SJSA1 (cell line): ENCODE measurements at regions not wholly inside any gene's neighbourhood (a gene's known extent, or its start where the extent isn't known, plus 50 kb on each side); places are given as distances from the start of the nearest gene placed in this dataset.
A peak's percentile ranks its signal among the peaks of the same experiment; 100 is the strongest.

ENCODE experiments used
- DNase-seq, 2 experiments: peaks; one replicate each; pipeline ENCODE4 v3.0.0-alpha.2; 2015 to 2020; ENCODE audit warnings: low spot score in 2 of 2, low read depth in 1 of 2
- H3K27ac ChIP-seq: fragments of 250-450 bp; sonication (Bioruptor Pico); 2 replicates; pipeline ENCODE4 v1.5.1; 2020; ENCODE audit warnings: mild to moderate bottlenecking, moderate library complexity
- H3K27me3 ChIP-seq: fragments of 250-450 bp; sonication (Bioruptor Pico); replicated peaks from 2 replicates; pipeline ENCODE4 v1.5.1; 2020; ENCODE audit warnings: mild to moderate bottlenecking, moderate library complexity
- H3K36me3 ChIP-seq: fragments of 250-450 bp; sonication (Bioruptor Pico); 2 replicates; pipeline ENCODE4 v1.5.1; 2020; ENCODE audit warnings: mild to moderate bottlenecking
- H3K4me1 ChIP-seq: fragments of 250-450 bp; sonication (Bioruptor Pico); replicated peaks from 2 replicates; pipeline ENCODE4 v1.6.1; 2021; ENCODE audit warnings: mild to moderate bottlenecking
- H3K4me3 ChIP-seq: fragments of 250-450 bp; sonication (Bioruptor Pico); 2 replicates; pipeline ENCODE4 v1.5.1; 2020; ENCODE audit warnings: mild to moderate bottlenecking
- H3K9me3 ChIP-seq: fragments of 250-450 bp; sonication (Bioruptor Pico); replicated peaks from 2 replicates; pipeline ENCODE4 v1.5.1; 2020; ENCODE audit warnings: mild to moderate bottlenecking

DNA sequence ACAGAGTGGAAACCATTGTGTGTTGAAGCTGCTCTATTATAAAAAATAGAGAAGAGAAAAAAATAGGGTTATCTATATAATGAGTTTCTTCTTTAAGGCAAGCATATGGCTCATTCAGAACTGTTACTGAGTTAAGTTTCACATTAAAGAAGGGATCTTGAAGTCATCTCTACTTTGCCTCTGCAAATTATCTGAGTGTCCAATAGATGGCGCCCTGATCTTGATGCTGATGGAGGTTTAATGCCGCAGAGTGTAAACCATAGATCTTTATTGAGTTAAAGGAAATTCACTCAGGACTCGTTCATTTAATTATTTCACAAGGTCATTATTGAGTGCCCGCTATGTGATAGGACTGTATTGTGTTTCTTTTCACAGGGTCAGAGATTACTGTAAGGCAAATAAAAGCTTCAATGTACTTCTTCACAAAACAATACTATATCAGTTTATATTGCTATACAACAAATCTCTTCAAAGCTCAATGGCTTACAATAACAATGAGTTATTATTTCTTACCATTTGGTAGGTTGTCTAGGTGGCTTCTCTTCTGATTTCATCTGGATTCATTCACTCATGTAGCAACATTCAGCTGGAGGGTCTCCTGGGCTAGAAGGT lies 171.4 kb downstream of the NSUN3 start:
- Histone ChIP-seq H3K27me3 (no peaks in the 10 kb centered on the region), H3K4me3 (no peak overlapping the region), H3K4me1 (no peaks in the 10 kb centered on the region), H3K9me3 (no peaks in the 10 kb centered on the region), H3K36me3 (no peaks in the 10 kb centered on the region), H3K27ac (no peak overlapping the region)
- peak in 1 of 2 experiments; percentile 31 for DNase-seq

DNA sequence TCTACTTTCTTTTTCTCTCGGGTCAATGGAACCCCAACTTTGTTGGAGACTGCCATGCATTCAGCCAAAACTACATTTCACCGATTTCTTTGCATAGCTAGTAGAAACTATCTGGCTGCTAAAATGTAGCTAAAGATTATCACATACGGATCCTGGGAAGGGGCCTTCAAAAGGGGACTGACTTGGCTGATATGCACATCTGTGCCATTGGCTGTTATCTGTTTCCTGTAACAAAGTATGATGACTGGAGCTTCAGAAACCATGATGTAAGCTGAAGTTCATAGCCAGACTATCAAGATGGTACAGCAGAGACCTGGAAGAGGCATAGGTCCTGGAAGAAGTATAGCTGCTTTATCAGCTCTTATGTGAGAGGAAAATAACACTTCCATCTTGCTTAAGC lies 179.1 kb downstream of the NSUN3 start:
- Histone ChIP-seq H3K27ac (no peak overlapping the region), H3K4me1 (no peaks in the 10 kb centered on the region), H3K9me3 (no peaks in the 10 kb centered on the region), H3K27me3 (no peaks in the 10 kb centered on the region), H3K36me3 (no peaks in the 10 kb centered on the region), H3K4me3 (no peak overlapping the region)
- no peak for DNase-seq

DNA sequence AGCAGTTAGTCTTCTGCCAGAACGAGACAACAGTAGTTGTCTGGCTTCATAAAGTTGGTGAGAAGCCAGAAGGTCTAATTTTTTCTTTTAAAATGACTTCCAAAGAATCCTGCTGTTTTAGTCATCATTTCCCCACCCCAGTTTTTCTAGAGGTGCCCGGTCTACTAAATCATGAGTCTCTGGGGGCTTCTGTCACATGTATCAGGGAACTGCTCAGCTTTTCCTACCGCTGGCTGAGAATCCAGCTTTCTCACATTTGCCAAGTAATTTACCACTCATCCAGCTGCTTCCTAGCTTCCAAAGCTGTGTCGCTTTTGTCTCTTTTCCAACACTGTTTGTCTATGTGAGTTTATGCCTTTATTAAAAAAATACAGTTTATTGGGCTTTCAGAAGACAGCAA lies 183.3 kb downstream of the NSUN3 start:
- H3K27me3 ChIP-seq, result no peaks in the 10 kb centered on the region; the same call in 1 of the 2 replicates
- no peak overlapping the region for H3K4me3 ChIP-seq
- no peak for DNase-seq

DNA sequence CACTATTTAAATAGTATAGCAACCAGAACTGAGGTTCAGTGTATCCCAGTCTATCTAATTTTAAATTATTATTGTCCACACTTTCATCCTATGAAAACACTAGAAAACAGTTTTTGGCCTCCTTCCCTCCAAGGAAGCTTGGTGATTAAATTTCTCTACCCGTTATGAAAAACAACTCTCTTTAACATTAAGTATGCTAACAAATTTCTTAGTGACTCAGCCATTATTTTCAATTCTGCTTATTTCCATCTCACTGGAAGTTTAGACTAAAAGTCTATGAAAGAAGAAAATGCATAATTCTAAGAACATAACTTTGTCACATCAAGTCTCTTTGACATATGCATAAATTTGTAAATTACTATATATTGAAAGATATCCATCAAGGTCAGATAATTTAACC lies 185.2 kb downstream of the NSUN3 start:
- Histone ChIP-seq H3K36me3 (no peaks in the 10 kb centered on the region), H3K27me3 (no peaks in the 10 kb centered on the region; the same call in 1 of the 2 replicates), H3K4me1 (no peaks in the 10 kb centered on the region), H3K27ac (no peak overlapping the region), H3K4me3 (no peak overlapping the region), H3K9me3 (no peaks in the 10 kb centered on the region)
- DNase-seq, result no peak

More for the DNA sequence above, 183.3 kb downstream of the NSUN3 start:
- no peaks in the 10 kb centered on the region for H3K4me1 ChIP-seq
- no peaks in the 10 kb centered on the region for H3K9me3 ChIP-seq
- no peak overlapping the region for H3K27ac ChIP-seq
- H3K36me3 ChIP-seq, result no peaks in the 10 kb centered on the region

DNA sequence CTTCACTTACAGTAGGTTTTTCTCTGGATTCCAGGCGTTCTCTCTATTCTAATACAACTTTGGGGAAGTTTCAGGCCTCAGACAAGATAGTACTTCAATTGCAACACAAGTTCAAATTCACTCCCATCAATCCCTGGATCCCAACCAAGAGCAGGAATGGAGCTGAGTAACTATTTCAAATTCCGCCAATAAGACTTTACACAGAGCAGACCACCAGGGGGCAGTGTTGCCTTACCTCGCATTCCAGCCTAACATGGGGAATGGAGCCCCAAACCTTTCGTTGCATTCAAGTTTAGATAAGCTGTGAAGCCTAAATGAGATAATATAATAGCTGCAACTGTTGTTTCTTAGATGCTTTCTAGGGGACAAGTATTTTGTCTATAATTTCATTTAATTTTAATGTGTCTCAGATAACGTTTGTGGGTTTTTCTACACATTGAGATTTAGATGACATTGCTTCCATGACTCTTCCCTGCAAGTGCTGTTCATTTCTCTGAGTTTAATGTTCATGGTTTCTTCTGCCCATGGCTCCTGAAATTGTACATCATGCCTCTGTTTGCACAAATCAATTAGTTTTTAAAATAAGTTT lies 186.7 kb downstream of the NSUN3 start:
- H3K36me3 ChIP-seq, result no peaks in the 10 kb centered on the region
- no peaks in the 10 kb centered on the region for H3K9me3 ChIP-seq
- no peak overlapping the region for H3K27ac ChIP-seq
- no peak overlapping the region for H3K4me3 ChIP-seq
- DNase-seq, result peak; percentile 42 to 55
- no peaks in the 10 kb centered on the region for H3K4me1 ChIP-seq
- H3K27me3 ChIP-seq, result no peaks in the 10 kb centered on the region; the same call in 1 of the 2 replicates

DNA sequence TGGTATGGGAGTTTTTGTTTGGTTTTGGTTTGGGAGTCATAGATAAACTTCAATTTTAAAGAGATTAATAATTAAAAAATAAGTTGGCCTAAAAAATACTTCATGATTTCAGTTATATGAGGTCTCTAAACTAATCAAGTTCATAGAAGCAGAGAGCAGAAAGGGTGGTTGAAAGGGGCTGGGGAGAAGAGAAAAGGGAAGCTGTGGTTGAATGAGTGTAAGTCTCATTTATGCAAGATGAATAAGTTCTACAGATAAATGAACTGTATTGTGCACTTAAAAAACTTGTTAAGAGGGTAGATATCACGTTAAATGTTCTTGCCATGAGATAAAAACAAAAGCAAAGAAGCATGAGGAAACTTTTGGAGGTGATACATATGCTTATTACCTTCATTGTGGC lies 188.7 kb downstream of the NSUN3 start:
- Histone ChIP-seq H3K27me3 (no peaks in the 10 kb centered on the region; the same call in 1 of the 2 replicates), H3K27ac (no peak overlapping the region), H3K36me3 (no peaks in the 10 kb centered on the region), H3K4me3 (no peak overlapping the region), H3K9me3 (no peaks in the 10 kb centered on the region), H3K4me1 (no peaks in the 10 kb centered on the region)
- no peak for DNase-seq

DNA sequence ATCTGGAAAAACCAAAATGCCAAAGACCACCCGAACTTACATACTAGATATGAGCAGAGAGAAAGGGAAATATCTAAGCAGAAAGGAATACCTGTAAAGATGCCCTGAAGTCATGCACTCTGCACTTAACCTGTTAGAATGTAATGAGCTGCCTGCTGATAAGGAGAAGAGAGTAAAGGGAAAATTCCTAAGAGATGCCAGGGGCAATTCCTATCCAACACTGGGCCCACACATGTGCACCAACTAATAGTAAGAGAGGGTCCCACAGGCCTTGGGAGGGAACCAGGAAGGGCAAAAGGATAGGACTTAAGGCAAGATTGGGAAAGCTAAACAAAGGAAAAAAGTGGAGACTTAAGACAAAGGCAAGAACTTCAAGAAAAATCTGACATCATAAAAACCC lies 189.5 kb downstream of the NSUN3 start:
- no peak overlapping the region for H3K27ac ChIP-seq
- no peak overlapping the region for H3K4me3 ChIP-seq
- H3K36me3 ChIP-seq, result no peaks in the 10 kb centered on the region
- no peak for DNase-seq
- no peaks in the 10 kb centered on the region for H3K9me3 ChIP-seq
- no peaks in the 10 kb centered on the region; the same call in 1 of the 2 replicates for H3K27me3 ChIP-seq
- no peaks in the 10 kb centered on the region for H3K4me1 ChIP-seq

DNA sequence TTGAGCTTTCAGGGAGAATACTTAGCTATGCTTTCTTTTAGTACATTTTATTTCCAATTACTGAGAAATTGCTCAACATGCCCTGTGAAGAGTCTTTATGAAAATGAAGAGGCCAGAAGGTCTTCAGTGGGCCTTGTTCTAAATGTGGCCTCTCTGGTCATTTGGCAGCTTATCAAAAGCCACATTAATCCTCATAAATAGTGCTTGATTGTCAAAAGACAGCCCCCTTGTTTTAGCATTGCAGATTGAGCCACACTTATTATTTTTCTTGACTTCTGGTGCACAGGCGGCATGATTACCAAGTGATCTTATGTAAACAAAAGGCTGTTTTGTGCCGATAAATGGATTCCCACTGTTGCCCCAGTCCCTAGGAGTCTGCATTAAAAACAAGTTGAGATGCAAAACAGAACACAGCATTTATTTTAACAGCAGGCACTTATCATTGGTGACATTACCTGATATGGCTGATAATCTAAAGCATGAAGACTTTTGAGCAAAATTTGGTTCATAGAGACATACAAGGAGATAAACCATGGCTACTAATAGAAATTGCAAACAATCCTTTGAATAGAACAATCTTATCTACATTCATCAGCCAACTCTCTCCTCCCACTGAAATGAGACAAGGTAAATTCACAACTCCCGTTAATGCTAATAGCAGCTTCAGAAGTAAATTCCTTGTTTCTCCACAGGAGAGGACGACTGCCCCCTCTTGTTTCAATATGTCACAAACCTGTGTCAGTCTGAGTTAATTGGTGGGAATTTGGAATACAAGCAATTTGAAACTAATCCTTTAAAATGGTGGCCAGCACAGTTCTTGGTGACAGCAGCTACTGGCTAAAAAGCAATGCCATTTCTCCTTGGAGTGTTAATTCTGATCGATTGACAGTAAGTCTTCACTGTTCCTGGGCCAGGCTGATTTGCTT lies 194.3 kb downstream of the NSUN3 start:
- Histone ChIP-seq H3K27ac (no peak overlapping the region), H3K36me3 (no peaks in the 10 kb centered on the region), H3K4me1 (no peaks in the 10 kb centered on the region), H3K4me3 (no peak overlapping the region), H3K27me3 (no peaks in the 10 kb centered on the region), H3K9me3 (no peaks in the 10 kb centered on the region)
- no peak for DNase-seq

DNA sequence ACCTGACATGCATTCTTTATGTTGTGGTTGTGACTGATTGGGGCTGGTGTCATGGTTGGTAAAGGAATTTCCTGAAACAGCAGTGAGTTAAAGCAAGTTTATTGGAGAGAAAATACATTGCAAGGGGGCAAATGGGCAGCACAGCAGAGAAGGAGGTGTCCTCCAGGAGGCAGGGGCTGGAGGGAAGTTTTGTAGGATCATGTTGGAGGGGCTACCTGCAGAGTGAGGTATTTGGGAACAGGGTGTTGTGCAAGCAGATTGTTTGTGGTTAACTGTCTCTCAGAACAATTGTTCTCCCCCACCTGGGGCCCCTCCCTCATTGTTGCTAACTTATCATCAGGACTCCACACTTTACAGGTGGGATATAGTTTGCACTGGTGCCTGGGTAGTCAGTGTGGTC lies 196.0 kb downstream of the NSUN3 start:
- Histone ChIP-seq H3K9me3 (no peaks in the 10 kb centered on the region), H3K27me3 (no peaks in the 10 kb centered on the region), H3K27ac (no peak overlapping the region), H3K36me3 (no peaks in the 10 kb centered on the region), H3K4me1 (no peaks in the 10 kb centered on the region), H3K4me3 (no peak overlapping the region)
- DNase-seq, result no peak

DNA sequence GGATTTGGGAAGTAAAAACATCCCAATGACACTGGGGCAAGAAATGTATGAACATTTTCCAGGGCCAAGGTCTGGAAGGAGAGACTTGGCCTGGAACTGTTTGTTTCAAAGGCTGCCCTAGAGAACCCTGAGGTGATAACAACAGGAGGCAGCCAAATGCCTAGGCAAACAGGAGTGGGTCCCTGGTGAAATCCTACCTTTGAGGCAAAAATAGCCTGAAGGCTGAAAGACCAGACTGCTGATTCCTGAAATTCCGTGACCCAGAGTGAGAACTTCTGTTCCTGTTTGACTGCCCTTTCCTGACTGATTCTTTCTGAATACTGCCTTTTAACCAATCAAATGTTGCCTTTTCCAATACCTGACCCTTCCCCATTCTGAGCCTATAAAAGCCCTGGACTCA lies 196.4 kb downstream of the NSUN3 start:
- H3K27ac ChIP-seq, result no peak overlapping the region
- no peaks in the 10 kb centered on the region for H3K9me3 ChIP-seq
- DNase-seq, result no peak

DNA sequence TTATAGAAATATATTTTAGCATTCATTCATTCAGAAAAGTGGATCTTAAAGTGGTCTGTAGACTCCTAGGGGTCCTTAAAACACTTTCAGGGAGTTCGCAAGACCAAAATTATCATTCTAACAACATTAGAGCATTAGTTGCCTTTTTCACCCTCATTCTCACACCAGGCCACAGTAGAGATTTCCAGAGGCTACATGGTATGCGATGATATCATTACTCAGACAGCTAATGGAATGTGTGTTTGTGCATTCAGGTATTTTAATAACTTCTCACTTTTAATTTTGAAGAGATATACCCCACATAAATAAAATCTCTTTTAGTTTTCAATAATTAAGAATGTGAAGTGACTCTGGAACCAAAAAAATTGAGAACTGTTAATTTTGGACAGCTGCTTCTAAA lies 206.9 kb downstream of the NSUN3 start:
- H3K9me3 ChIP-seq, result no peaks in the 10 kb centered on the region
- H3K4me3 ChIP-seq, result no peak overlapping the region
- peak in 1 of 2 experiments; percentile 48 for DNase-seq
- no peaks in the 10 kb centered on the region for H3K36me3 ChIP-seq
- peaks cover 29% of the 10 kb centered on the region for H3K4me1 ChIP-seq
- no peaks in the 10 kb centered on the region for H3K27me3 ChIP-seq
- peak overlapping the region; percentile 52 for H3K27ac ChIP-seq

More for the DNA sequence above, 196.4 kb downstream of the NSUN3 start:
- Histone ChIP-seq H3K27me3 (no peaks in the 10 kb centered on the region), H3K4me1 (no peaks in the 10 kb centered on the region), H3K4me3 (no peak overlapping the region), H3K36me3 (no peaks in the 10 kb centered on the region)

DNA sequence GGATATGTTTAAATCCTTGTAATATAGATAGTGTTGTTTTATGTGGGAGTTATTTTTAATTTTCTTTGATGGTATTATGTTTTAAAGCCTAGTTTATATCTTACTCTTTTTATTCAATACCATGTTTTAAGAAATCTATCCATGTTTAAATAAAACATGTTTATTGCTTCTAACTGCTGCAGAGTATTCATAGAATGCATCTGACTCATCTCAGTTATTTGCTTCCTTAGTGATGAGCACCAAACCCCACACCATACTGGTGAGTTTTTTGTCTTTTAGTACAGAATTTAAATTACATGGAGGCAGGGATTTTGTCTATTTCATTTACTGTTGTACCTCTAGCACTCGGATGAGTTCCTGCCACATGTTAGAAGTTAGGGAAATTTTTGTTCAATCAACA lies 209.2 kb downstream of the NSUN3 start:
- Histone ChIP-seq H3K4me3 (no peak overlapping the region), H3K27ac (peak overlapping the region; percentile 51), H3K36me3 (no peaks in the 10 kb centered on the region), H3K4me1 (peaks cover 29% of the 10 kb centered on the region), H3K9me3 (no peaks in the 10 kb centered on the region), H3K27me3 (no peaks in the 10 kb centered on the region)
- peak in 1 of 2 experiments; percentile 46 for DNase-seq

DNA sequence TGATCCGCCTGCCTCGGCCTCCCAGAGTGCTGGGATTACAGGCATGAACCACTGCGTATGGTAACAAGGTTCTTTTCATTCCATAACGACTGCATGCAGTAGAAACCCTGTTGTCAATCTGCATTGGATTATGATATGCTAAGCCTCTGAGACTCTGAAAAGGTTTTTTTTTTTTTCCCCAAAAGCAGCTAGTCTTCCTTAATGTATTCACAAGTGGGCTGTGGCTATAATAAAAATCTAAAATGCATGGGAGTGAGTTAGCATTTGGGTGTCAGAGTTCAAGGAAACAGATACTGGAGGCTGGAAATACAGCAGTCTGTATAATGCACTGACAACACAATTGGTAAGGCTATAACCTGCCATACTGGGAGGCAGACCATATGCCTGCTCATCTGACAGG lies 218.1 kb downstream of the NSUN3 start:
- Histone ChIP-seq H3K36me3 (no peaks in the 10 kb centered on the region), H3K4me3 (no peak overlapping the region), H3K9me3 (no peaks in the 10 kb centered on the region), H3K4me1 (no peaks in the 10 kb centered on the region), H3K27me3 (no peaks in the 10 kb centered on the region), H3K27ac (no peak overlapping the region)
- no peak for DNase-seq

DNA sequence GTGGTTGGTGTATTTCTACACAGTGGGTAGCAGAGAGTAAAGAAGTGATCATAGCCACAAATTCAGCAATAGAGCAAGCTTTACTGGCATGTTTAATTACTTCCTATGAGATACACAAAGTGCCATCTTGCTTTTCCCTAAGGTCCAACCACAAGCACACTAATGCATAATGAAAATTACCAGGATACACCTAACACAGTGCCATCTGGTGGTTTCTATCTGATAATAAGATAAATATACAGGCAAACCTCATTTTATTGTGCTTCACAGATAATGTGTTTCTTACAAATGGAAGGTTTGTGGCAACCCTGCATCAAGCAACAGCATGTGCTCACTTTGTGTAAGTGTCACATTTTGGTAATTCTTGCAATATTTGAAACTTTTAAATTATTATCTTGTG lies 223.0 kb downstream of the NSUN3 start:
- no peaks in the 10 kb centered on the region for H3K9me3 ChIP-seq
- no peak overlapping the region for H3K27ac ChIP-seq
- no peak overlapping the region for H3K4me3 ChIP-seq
- no peaks in the 10 kb centered on the region for H3K36me3 ChIP-seq
- no peaks in the 10 kb centered on the region for H3K4me1 ChIP-seq
- no peaks in the 10 kb centered on the region for H3K27me3 ChIP-seq
- DNase-seq, result peak in 1 of 2 experiments; percentile 5
